Endodermal cell (in vitro differentiated cells): ENCODE measurements at regions not wholly inside any gene's neighbourhood (a gene's known extent, or its start where the extent isn't known, plus 50 kb on each side); places are given as distances from the start of the nearest gene placed in this dataset.
A peak's percentile ranks its signal among the peaks of the same experiment; 100 is the strongest.

Experiments used
- DNase-seq: peaks from one replicate; pipeline ENCODE4 v3.0.0-alpha.2; 2017
- H3K27ac ChIP-seq: 2 replicates; pipeline ENCODE4 v1.5.1; 2013; ENCODE audit warnings: mild to moderate bottlenecking, low read depth, low read length, moderate library complexity
- H3K27me3 ChIP-seq: 2 replicates; pipeline ENCODE4 v1.6.1; 2013; ENCODE audit warnings: mild to moderate bottlenecking, low read length, moderate library complexity; ENCODE audit not compliant: insufficient read depth, control insufficient read depth, poor library complexity, severe bottlenecking
- H3K36me3 ChIP-seq: 2 replicates; pipeline ENCODE4 v1.7.0; 2013; ENCODE audit warnings: mild to moderate bottlenecking, low read length, moderate library complexity; ENCODE audit not compliant: control insufficient read depth, insufficient read depth
- H3K4me1 ChIP-seq: one replicate; pipeline ENCODE4 v1.7.0; 2013; ENCODE audit warnings: low read length; ENCODE audit not compliant: control insufficient read depth, insufficient read depth
- H3K4me3 ChIP-seq: 2 replicates; pipeline ENCODE4 v1.5.1; 2013; ENCODE audit warnings: mild to moderate bottlenecking, low read length, moderate library complexity
- H3K9ac ChIP-seq: 2 replicates; pipeline ENCODE4 v1.6.1; 2013; ENCODE audit warnings: mild to moderate bottlenecking, low read length, moderate library complexity; ENCODE audit not compliant: poor library complexity, severe bottlenecking; ENCODE audit errors: extremely low read depth
- H3K9me3 ChIP-seq: 2 replicates; pipeline ENCODE4 v1.6.1; 2013; ENCODE audit warnings: mild to moderate bottlenecking, low read length, moderate library complexity; ENCODE audit not compliant: control insufficient read depth
- H3K27ac Mint-ChIP-seq: 2 replicates; pipeline ENCODE4 v1.8.0; 2020; ENCODE audit warnings: mixed read lengths
- H3K27me3 Mint-ChIP-seq: 2 replicates; pipeline ENCODE4 v1.8.0; 2021; ENCODE audit warnings: mild to moderate bottlenecking, mixed read lengths; ENCODE audit not compliant: insufficient read depth
- H3K36me3 Mint-ChIP-seq: 2 replicates; pipeline ENCODE4 v1.8.0; 2020; ENCODE audit warnings: low read depth, mixed read lengths
- H3K4me1 Mint-ChIP-seq: 2 replicates; pipeline ENCODE4 v1.8.0; 2020; ENCODE audit warnings: mixed read lengths
- H3K4me3 Mint-ChIP-seq: 2 replicates; pipeline ENCODE4 v1.8.0; 2020; ENCODE audit warnings: mild to moderate bottlenecking, moderate library complexity, mixed read lengths
- H3K9me3 Mint-ChIP-seq: 2 replicates; pipeline ENCODE4 v1.8.0; 2020; ENCODE audit warnings: mild to moderate bottlenecking, mixed read lengths
- CTCF ChIP-seq: fragments of 200-600 bp; sonication (generic); conservative IDR thresholded peaks from 2 replicates; pipeline ENCODE4 v1.5.0; 2021; ENCODE audit warnings: antibody characterized with exemption, mild to moderate bottlenecking
- WGBS, 2 experiments: methylation state at CpG; one replicate each; pipeline versions ENCODE4 v1.1.5 to v1.1.7; 2013; ENCODE audit warnings: missing lambda C conversion rate in 2 of 2, mixed read lengths in 1 of 2; ENCODE audit not compliant: insufficient coverage in 1 of 2, insufficient read length in 1 of 2; 5-methylcytosine and 5-hydroxymethylcytosine counted together

- Histone ChIP-seq H3K9me3 (peaks cover 28% of the 10 kb centered on the region), H3K27me3 (no peaks in the 10 kb centered on the region), H3K27ac (no peak overlapping the region), H3K9ac (no peak overlapping the region), H3K4me3 (no peak overlapping the region), H3K36me3 (no peaks in the 10 kb centered on the region), H3K4me1 (no peaks in the 10 kb centered on the region)
- H3K27ac Mint-ChIP-seq: no peak overlapping the region
- H3K4me3 Mint-ChIP-seq: no peak overlapping the region
- WGBS, 2 experiments: 80 to 94% methylated on average over 1 to 2 of the region's 3 CpGs
- no peak for DNase-seq
- H3K27me3 Mint-ChIP-seq: peaks cover 22% of the 10 kb centered on the region
- no peaks in the 10 kb centered on the region for H3K36me3 Mint-ChIP-seq
- H3K4me1 Mint-ChIP-seq: no peaks in the 10 kb centered on the region
- TF ChIP-seq CTCF: no peak
- H3K9me3 Mint-ChIP-seq: peaks cover 53% of the 10 kb centered on the region
Measured at GRCh38 chr21:23939369-23940065, 1667.8 kb downstream of the MRPL39 start.

- H3K9me3 ChIP-seq: peaks cover 21% of the 10 kb centered on the region
- no peak overlapping the region for H3K4me3 Mint-ChIP-seq
- H3K36me3 Mint-ChIP-seq: no peaks in the 10 kb centered on the region
- no peak overlapping the region for H3K4me3 ChIP-seq
- H3K9ac ChIP-seq: no peak overlapping the region
- no peaks in the 10 kb centered on the region for H3K36me3 ChIP-seq
- H3K27me3 Mint-ChIP-seq: peaks cover 22% of the 10 kb centered on the region
- no peaks in the 10 kb centered on the region for H3K27me3 ChIP-seq
- DNase-seq: no peak
- 89 to 93% methylated on average over 2 of the region's 2 CpGs for WGBS, 2 experiments
- H3K9me3 Mint-ChIP-seq: peaks cover 61% of the 10 kb centered on the region
- no peaks in the 10 kb centered on the region for H3K4me1 ChIP-seq
- H3K4me1 Mint-ChIP-seq: no peaks in the 10 kb centered on the region
- H3K27ac ChIP-seq: no peak overlapping the region
- no peak for TF ChIP-seq CTCF
- no peak overlapping the region for H3K27ac Mint-ChIP-seq
Measured at GRCh38 chr21:23936991-23937390, 1670.3 kb downstream of the MRPL39 start.

- H3K27ac ChIP-seq: no peak overlapping the region
- H3K36me3 ChIP-seq: no peaks in the 10 kb centered on the region
- peak; percentile 63 for DNase-seq
- peaks cover 19% of the 10 kb centered on the region for H3K9me3 ChIP-seq
- H3K9ac ChIP-seq: no peak overlapping the region
- Mint-ChIP-seq H3K27me3 (peaks cover 19% of the 10 kb centered on the region), H3K9me3 (peaks cover 62% of the 10 kb centered on the region), H3K27ac (no peak overlapping the region), H3K36me3 (no peaks in the 10 kb centered on the region), H3K4me1 (no peaks in the 10 kb centered on the region), H3K4me3 (no peak overlapping the region)
- H3K4me1 ChIP-seq: no peaks in the 10 kb centered on the region
- H3K27me3 ChIP-seq: no peaks in the 10 kb centered on the region
- WGBS, 2 experiments: 64 to 67% methylated on average over 1 to 2 of the region's 2 CpGs
- TF ChIP-seq CTCF: peak; percentile 67
- no peak overlapping the region for H3K4me3 ChIP-seq
Measured at GRCh38 chr21:23936224-23936623, 1671.1 kb downstream of the MRPL39 start.
